ENCODE measurements at regions not wholly inside any gene's neighbourhood (a gene's known extent, or its start where the extent isn't known, plus 50 kb on each side); places are given as distances from the start of the nearest gene placed in this dataset.

- Histone ChIP-seq H4K91ac (replicated peaks; ENCODE audit: insufficient read length, low read length) (no peak overlapping the region), H3K9ac (replicated peaks in 1 of 4; ENCODE audit: extremely low read depth in 1 of 4, low read depth in 3 of 4, low read length in 3 of 4) (no peak overlapping the region), H3K4ac (replicated peaks; ENCODE audit: insufficient read length, low read depth, low read length) (no peak overlapping the region), H3K4me2 (ENCODE audit: insufficient read depth in 1 of 2, low read depth in 2 of 2, low read length in 2 of 2) (no peak overlapping the region), H2AFZ (ENCODE audit: low read length) (no peak overlapping the region), H3K23ac (ENCODE audit: insufficient read length) (no peak overlapping the region), H3K18ac (ENCODE audit: extremely low read depth, low read length) (no peak overlapping the region; the same call in 1 of the 2 replicates), H3K9me3 (ENCODE audit: insufficient read depth in 2 of 2, low read depth in 1 of 2, low read length in 1 of 2) (no peaks in the 10 kb centered on the region), H2BK20ac (ENCODE audit: low read length) (no peak overlapping the region; the same call in 1 of the 2 replicates), H3K79me2 (ENCODE audit: control insufficient read depth in 1 of 2, insufficient read depth in 2 of 2, low read length in 2 of 2) (no peaks in the 10 kb centered on the region), H3K23me2 (ENCODE audit: low read depth, low read length) (no peaks in the 10 kb centered on the region), H3K27ac (ENCODE audit: low read depth, low read length) (no peak overlapping the region), H3K14ac (ENCODE audit: insufficient read length) (no peak overlapping the region), H4K20me1 (replicated peaks in 1 of 2; ENCODE audit: control insufficient read depth in 1 of 2, insufficient read depth in 2 of 2, low read length in 2 of 2) (no peaks in the 10 kb centered on the region), H3K4me3 (ENCODE audit: extremely low read depth in 1 of 4, insufficient read depth in 2 of 4, low read depth in 3 of 4, low read length in 4 of 4) (no peak overlapping the region), H3K36me3 (ENCODE audit: control insufficient read depth in 2 of 4, insufficient read depth in 4 of 4, low read length in 3 of 4) (no peaks in the 10 kb centered on the region), H2BK5ac (ENCODE audit: low read depth, low read length) (no peak overlapping the region), H3K4me1 (replicated peaks in 1 of 4; ENCODE audit: control insufficient read depth in 3 of 4, insufficient read depth in 4 of 4, low read length in 3 of 4) (peaks cover 0 to 3% (median 0%) of the 10 kb centered on the region in 4 experiments; a peak in 3 of 7 replicates), H2BK12ac (ENCODE audit: low read depth, low read length) (no peak overlapping the region), H4K8ac (ENCODE audit: extremely low read depth, insufficient read depth, low read length) (no peak overlapping the region), H4K5ac (ENCODE audit: insufficient read length, low read depth, low read length) (no peak overlapping the region), H3K27me3 (replicated peaks in 1 of 4; ENCODE audit: control insufficient read depth in 3 of 4, extremely low read depth in 1 of 4, insufficient read depth in 3 of 4, low read length in 3 of 4) (no peaks in the 10 kb centered on the region), H2BK120ac (replicated peaks; ENCODE audit: low read depth, low read length) (no peak overlapping the region), H3K56ac (replicated peaks; ENCODE audit: insufficient read length, low read depth, low read length) (no peak overlapping the region), H3K79me1 (ENCODE audit: low read depth, low read length) (no peaks in the 10 kb centered on the region), H2AK5ac (ENCODE audit: low read depth, low read length) (peak overlapping the region; percentile 41; the same call in 1 of the 2 replicates), H2BK15ac (ENCODE audit: low read length) (peak overlapping the region; percentile 72; the same call in 1 of the 2 replicates)
- TF ChIP-seq JUND (IDR thresholded peaks at IDR 0.05; ENCODE audit: low read length), result no peak
- TF ChIP-seq RXRA (IDR thresholded peaks at IDR 0.05; ENCODE audit: insufficient read depth, low read depth, low read length), result no peak
- no peak for TF ChIP-seq TEAD4 (IDR thresholded peaks at IDR 0.05; ENCODE audit: low read depth, low read length)
- no peak for TF ChIP-seq RAD21 (IDR thresholded peaks at IDR 0.05 in 1 of 2, conservative IDR thresholded peaks at IDR 0.05 in 1 of 2; ENCODE audit: low read depth in 2 of 2, low read length in 2 of 2)
- TF ChIP-seq EZH2 (IDR thresholded peaks at IDR 0.05; ENCODE audit: low read depth, low read length, severe bottlenecking), result no peak
- TF ChIP-seq, protein P1, sequence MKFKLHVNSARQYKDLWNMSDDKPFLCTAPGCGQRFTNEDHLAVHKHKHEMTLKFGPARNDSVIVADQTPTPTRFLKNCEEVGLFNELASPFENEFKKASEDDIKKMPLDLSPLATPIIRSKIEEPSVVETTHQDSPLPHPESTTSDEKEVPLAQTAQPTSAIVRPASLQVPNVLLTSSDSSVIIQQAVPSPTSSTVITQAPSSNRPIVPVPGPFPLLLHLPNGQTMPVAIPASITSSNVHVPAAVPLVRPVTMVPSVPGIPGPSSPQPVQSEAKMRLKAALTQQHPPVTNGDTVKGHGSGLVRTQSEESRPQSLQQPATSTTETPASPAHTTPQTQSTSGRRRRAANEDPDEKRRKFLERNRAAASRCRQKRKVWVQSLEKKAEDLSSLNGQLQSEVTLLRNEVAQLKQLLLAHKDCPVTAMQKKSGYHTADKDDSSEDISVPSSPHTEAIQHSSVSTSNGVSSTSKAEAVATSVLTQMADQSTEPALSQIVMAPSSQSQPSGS (IDR thresholded peaks at IDR 0.05; ENCODE audit: low read length), result no peak
- no peak for TF ChIP-seq CREB1 (IDR thresholded peaks at IDR 0.05)
- TF ChIP-seq CTBP2 (IDR thresholded peaks at IDR 0.05; ENCODE audit: borderline replicate concordance, insufficient read depth, insufficient read length, low read length), result no peak
- TF ChIP-seq SP1 (IDR thresholded peaks at IDR 0.05; ENCODE audit: low read depth, low read length), result no peak
- no peak for TF ChIP-seq CEBPB (IDR thresholded peaks at IDR 0.05; ENCODE audit: low read depth, low read length)
- TF ChIP-seq KDM5A (IDR thresholded peaks at IDR 0.05; ENCODE audit: low read length), result no peak
- CTCF ChIA-PET (ENCODE audit: partially characterized antibody), result interaction anchor here (1.1 to 9.5 kb wide), 20 partner anchors 12 to 361 kb away, joined by 3 to 125 read pairs (median 6); no protein-coding TSS in a partner anchor
- POLR2A ChIA-PET (ENCODE audit: partially characterized antibody), result no interaction called here
- no peak for DNase-seq (ENCODE audit: low read depth in 1 of 2, low spot score in 2 of 2)
- WGBS, 2 experiments (ENCODE audit: extremely low coverage in 1 of 2, insufficient coverage in 1 of 2, insufficient read length in 1 of 2, insufficient replicate concordance in 2 of 2, low coverage in 1 of 2, low lambda C conversion rate in 2 of 2, missing lambda C conversion rate in 1 of 2), result 92% methylated on average over 12 of the region's 12 CpGs; no CpG with 5 or more reads in 1 of the 2 experiments
- no peak for FAIRE-seq
These were observed 117.9 kb upstream of the SMAD3 start for GRCh38 chr15:66947471-66947870.
